Urinary bladder (tissue), 3 donors: ENCODE measurements at regions not wholly inside any gene's neighbourhood (a gene's known extent, or its start where the extent isn't known, plus 50 kb on each side); places are given as distances from the start of the nearest gene placed in this dataset.
"Not testable (repeated sequence)": the region's sequence is repeated elsewhere in the genome, so short reads cannot be mapped to it uniquely, and the experiment has no call there.

Experiments
- DNase-seq: peaks from one replicate; pipeline ENCODE4 v3.0.0-alpha.2; 2015; ENCODE audit errors: extremely low spot score
- H3K27ac ChIP-seq: one replicate; pipeline ENCODE4 v1.5.1; 2013; ENCODE audit warnings: low read depth, mild to moderate bottlenecking, moderate library complexity
- H3K36me3 ChIP-seq: one replicate; pipeline ENCODE4 v1.6.1; 2013; ENCODE audit warnings: mild to moderate bottlenecking, moderate library complexity; ENCODE audit not compliant: insufficient read depth
- H3K4me1 ChIP-seq: one replicate; pipeline ENCODE4 v1.6.1; 2013; ENCODE audit warnings: mild to moderate bottlenecking, moderate library complexity; ENCODE audit not compliant: insufficient read depth
- H3K4me3 ChIP-seq: one replicate; pipeline ENCODE4 v1.5.1; 2013; ENCODE audit warnings: low read depth, low read length
- WGBS: extraction: QIAGEN DNeasy Blood & Tissue Kit; methylation state at CpG from one replicate; pipeline ENCODE4 v1.1.7; 2013; 5-methylcytosine and 5-hydroxymethylcytosine counted together
- donor health status: healthy with polysubstance abuse.
- donor health status: healthy.

GRCh38 chr3:165522386-165522785 lies 314.8 kb downstream of the BCHE start:
- Histone ChIP-seq H3K27ac (no peak overlapping the region), H3K4me1 (no peaks in the 10 kb centered on the region), H3K36me3 (no peaks in the 10 kb centered on the region), H3K4me3 (no peak overlapping the region)
- no peak for DNase-seq
- 94% methylated on average over 1 of the region's 1 CpG for WGBS

GRCh38 chr3:165521131-165521871 lies 315.9 kb downstream of the BCHE start:
- DNase-seq: no peak

GRCh38 chr3:165519687-165520086 lies 317.5 kb downstream of the BCHE start:
- no peaks in the 10 kb centered on the region for H3K4me1 ChIP-seq
- 93% methylated on average over 4 of the region's 4 CpGs for WGBS
- no peak for DNase-seq
- H3K36me3 ChIP-seq: no peaks in the 10 kb centered on the region
- no peak overlapping the region for H3K4me3 ChIP-seq
- H3K27ac ChIP-seq: no peak overlapping the region

More at GRCh38 chr3:165521131-165521871, 315.9 kb downstream of the BCHE start:
- H3K36me3 ChIP-seq: no peaks in the 10 kb centered on the region
- WGBS: 91% methylated on average over 2 of the region's 2 CpGs
- no peaks in the 10 kb centered on the region for H3K4me1 ChIP-seq
- no peak overlapping the region for H3K4me3 ChIP-seq
- H3K27ac ChIP-seq: no peak overlapping the region

GRCh38 chr3:165518346-165518745 lies 318.9 kb downstream of the BCHE start:
- 53% methylated on average over 2 of the region's 2 CpGs for WGBS
- DNase-seq: no peak
- H3K27ac ChIP-seq: no peak overlapping the region

GRCh38 chr3:165513715-165514701 lies 317.8 kb upstream of the SLITRK3 start:
- no peak for DNase-seq
- no peak overlapping the region for H3K4me3 ChIP-seq
- H3K36me3 ChIP-seq: no peaks in the 10 kb centered on the region
- no peaks in the 10 kb centered on the region for H3K4me1 ChIP-seq
- no peak overlapping the region for H3K27ac ChIP-seq
- 84% methylated on average over 4 of the region's 4 CpGs for WGBS

More at GRCh38 chr3:165518346-165518745, 318.9 kb downstream of the BCHE start:
- Histone ChIP-seq H3K4me3 (no peak overlapping the region), H3K36me3 (no peaks in the 10 kb centered on the region), H3K4me1 (no peaks in the 10 kb centered on the region)

GRCh38 chr3:165507576-165507975 lies 311.4 kb upstream of the SLITRK3 start:
- no peaks in the 10 kb centered on the region for H3K4me1 ChIP-seq
- no peak overlapping the region for H3K4me3 ChIP-seq
- WGBS: 88% methylated on average over 3 of the region's 3 CpGs
- no peak overlapping the region for H3K27ac ChIP-seq
- no peaks in the 10 kb centered on the region for H3K36me3 ChIP-seq
- DNase-seq: no peak

GRCh38 chr3:165507060-165507459 lies 310.9 kb upstream of the SLITRK3 start:
- WGBS: 90% methylated on average over 1 of the region's 1 CpG
- Histone ChIP-seq H3K36me3 (no peaks in the 10 kb centered on the region), H3K4me3 (no peak overlapping the region), H3K27ac (no peak overlapping the region), H3K4me1 (no peaks in the 10 kb centered on the region)
- no peak for DNase-seq

GRCh38 chr3:165505657-165506056 lies 309.5 kb upstream of the SLITRK3 start:
- H3K4me3 ChIP-seq: no peak overlapping the region

GRCh38 chr3:165504554-165504953 lies 308.4 kb upstream of the SLITRK3 start:
- Histone ChIP-seq H3K27ac (no peak overlapping the region), H3K4me1 (no peaks in the 10 kb centered on the region), H3K36me3 (no peaks in the 10 kb centered on the region), H3K4me3 (no peak overlapping the region)
- no peak for DNase-seq
- WGBS: 97% methylated on average over 1 of the region's 1 CpG

More at GRCh38 chr3:165505657-165506056, 309.5 kb upstream of the SLITRK3 start:
- H3K36me3 ChIP-seq: no peaks in the 10 kb centered on the region
- DNase-seq: no peak
- H3K4me1 ChIP-seq: no peaks in the 10 kb centered on the region
- no peak overlapping the region for H3K27ac ChIP-seq

- H3K4me1 ChIP-seq: no peaks in the 10 kb centered on the region
- WGBS: 78% methylated on average over 4 of the region's 4 CpGs
- no peak for DNase-seq
- H3K4me3 ChIP-seq: no peak overlapping the region
- H3K27ac ChIP-seq: no peak overlapping the region
- no peaks in the 10 kb centered on the region for H3K36me3 ChIP-seq
These were observed 307.6 kb upstream of the SLITRK3 start for GRCh38 chr3:165503825-165504224.

- no peak overlapping the region for H3K27ac ChIP-seq
- no peak for DNase-seq
- H3K36me3 ChIP-seq: no peaks in the 10 kb centered on the region
- no peak overlapping the region for H3K4me3 ChIP-seq
- no peaks in the 10 kb centered on the region for H3K4me1 ChIP-seq
These were observed 307.2 kb upstream of the SLITRK3 start for GRCh38 chr3:165503346-165503745.

- no peaks in the 10 kb centered on the region for H3K4me1 ChIP-seq
- H3K36me3 ChIP-seq: no peaks in the 10 kb centered on the region
- H3K4me3 ChIP-seq: no peak overlapping the region
- WGBS: 60% methylated on average over 3 of the region's 3 CpGs
- DNase-seq: no peak
- H3K27ac ChIP-seq: no peak overlapping the region
These were observed 306.5 kb upstream of the SLITRK3 start for GRCh38 chr3:165502707-165503106.

- not testable (repeated sequence) for H3K4me3 ChIP-seq, H3K36me3 ChIP-seq, DNase-seq, H3K27ac ChIP-seq, H3K4me1 ChIP-seq
- 84% methylated on average over 4 of the region's 4 CpGs for WGBS
These were observed 302.6 kb upstream of the SLITRK3 start for GRCh38 chr3:165498742-165499141.

- Histone ChIP-seq H3K27ac (no peak overlapping the region), H3K4me1 (no peaks in the 10 kb centered on the region), H3K4me3 (no peak overlapping the region), H3K36me3 (no peaks in the 10 kb centered on the region)
- DNase-seq: no peak
- WGBS: 38% methylated on average over 4 of the region's 4 CpGs
These were observed 295.3 kb upstream of the SLITRK3 start for GRCh38 chr3:165491487-165491886.
